CD4-positive, CD25-positive, alpha-beta regulatory T cell (primary cell): ENCODE measurements at regions not wholly inside any gene's neighbourhood (a gene's known extent, or its start where the extent isn't known, plus 50 kb on each side); places are given as distances from the start of the nearest gene placed in this dataset.
"Not testable (repeated sequence)": the region's sequence is repeated elsewhere in the genome, so short reads cannot be mapped to it uniquely, and the experiment has no call there.

Experiments
- ATAC-seq, 2 donors: fragments of 150-1000 bp; cut with Tn5 transposase; one replicate each; pipeline ENCODE4 v1.10.0; 2021; ENCODE audit warnings: low read depth in 2 of 2, moderate number of reproducible peaks in 2 of 2, moderate library complexity in 1 of 2
- DNase-seq, 3 donors: peaks; one replicate each; pipeline versions ENCODE4 v3.0.0 to v3.0.0-alpha.2; 2012 to 2022; ENCODE audit warnings: mixed read lengths in 1 of 3
- H3K27ac ChIP-seq: one replicate; pipeline ENCODE4 v1.7.0; 2013; ENCODE audit warnings: mild to moderate bottlenecking, low read length; ENCODE audit not compliant: insufficient read depth, poor library complexity, severe bottlenecking
- H3K27me3 ChIP-seq: one replicate; pipeline ENCODE4 v1.7.0; 2013; ENCODE audit warnings: low read length; ENCODE audit not compliant: control insufficient read depth, insufficient read depth
- H3K36me3 ChIP-seq: one replicate; pipeline ENCODE4 v1.7.0; 2013; ENCODE audit warnings: mild to moderate bottlenecking, low read length, moderate library complexity; ENCODE audit not compliant: control insufficient read depth, insufficient read depth
- H3K4me1 ChIP-seq: 2 replicates; pipeline ENCODE4 v1.7.0; 2013; ENCODE audit warnings: mild to moderate bottlenecking, low read length; ENCODE audit not compliant: insufficient read depth, control insufficient read depth, poor library complexity, severe bottlenecking
- H3K4me3 ChIP-seq: one replicate; pipeline ENCODE4 v1.7.0; 2013; ENCODE audit warnings: low read depth, mild to moderate bottlenecking, low read length, moderate library complexity
- H3K9me3 ChIP-seq, 2 experiments: 1 replicate in 1 of 2; 2 replicates in 1 of 2; pipeline ENCODE4 v1.7.0; 2013; ENCODE audit warnings: low read length in 2 of 2, mild to moderate bottlenecking in 1 of 2, moderate library complexity in 1 of 2; ENCODE audit not compliant: control insufficient read depth in 2 of 2
- H3K27ac Mint-ChIP-seq, 3 donors: one replicate each; pipeline ENCODE4 v1.8.0; 2020 to 2022; ENCODE audit warnings: mild to moderate bottlenecking in 3 of 3, mixed read lengths in 3 of 3, moderate library complexity in 2 of 3
- H3K27me3 Mint-ChIP-seq: one replicate; pipeline ENCODE4 v1.8.0; 2022; ENCODE audit warnings: mild to moderate bottlenecking, mixed read lengths
- H3K36me3 Mint-ChIP-seq: one replicate; pipeline ENCODE4 v1.8.0; 2020; ENCODE audit warnings: mixed read lengths
- H3K4me1 Mint-ChIP-seq, 4 donors: one replicate each; pipeline ENCODE4 v1.8.0; 2020 to 2022; ENCODE audit warnings: mixed read lengths in 4 of 4, mild to moderate bottlenecking in 1 of 4
- H3K4me3 Mint-ChIP-seq, 4 donors: one replicate each; pipeline ENCODE4 v1.8.0; 2020 to 2022; ENCODE audit warnings: mild to moderate bottlenecking in 4 of 4, mixed read lengths in 4 of 4, moderate library complexity in 3 of 4
- H3K9me3 Mint-ChIP-seq, 7 donors: one replicate each; pipeline ENCODE4 v1.8.0; 2020 to 2022; ENCODE audit warnings: mixed read lengths in 7 of 7, mild to moderate bottlenecking in 3 of 7, moderate library complexity in 2 of 7

DNA sequence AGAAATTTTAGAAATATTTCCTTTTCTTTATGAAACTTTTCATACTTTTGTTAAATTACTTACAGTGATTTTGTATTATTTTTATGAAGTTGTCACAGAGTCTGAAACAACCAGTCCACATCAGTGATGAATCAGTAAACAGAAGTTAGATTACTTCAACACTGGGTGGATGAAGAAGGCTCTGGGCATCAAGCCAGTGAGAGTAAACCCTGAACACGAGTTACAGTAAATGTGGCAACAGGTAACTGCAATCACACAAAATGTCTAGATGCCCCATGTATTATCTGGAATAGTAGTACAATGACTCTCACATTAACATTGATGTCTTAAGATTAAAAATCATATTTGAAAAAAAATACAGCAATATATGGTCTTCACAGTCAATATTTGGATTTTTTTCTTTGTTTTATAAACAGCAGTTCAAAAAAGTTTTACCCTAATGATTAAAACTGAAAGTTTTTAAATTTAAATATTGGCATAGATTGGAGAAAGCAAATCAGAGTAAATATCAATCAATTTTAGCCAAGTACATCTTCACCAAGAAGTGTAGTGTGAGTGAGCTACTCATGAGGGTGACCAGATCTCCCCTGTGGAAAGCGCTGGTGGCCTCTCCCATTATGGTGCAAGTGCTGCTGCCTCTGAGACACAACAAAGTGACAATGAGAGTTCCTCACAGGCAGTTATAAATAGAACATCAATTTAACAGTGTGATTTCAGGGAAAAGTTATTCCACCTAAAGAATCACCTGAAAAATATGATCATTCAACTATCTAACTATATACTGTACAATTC is 63.2 kb upstream of the UGT2B7 start:
- Histone ChIP-seq H3K27ac (no peak overlapping the region), H3K4me3 (no peak overlapping the region), H3K9me3 (no peaks in the 10 kb centered on the region), H3K27me3 (no peaks in the 10 kb centered on the region), H3K36me3 (no peaks in the 10 kb centered on the region), H3K4me1 (no peaks in the 10 kb centered on the region)
- Mint-ChIP-seq H3K36me3 (no peaks in the 10 kb centered on the region), H3K9me3 (peaks cover 0 to 6% (median 3%) of the 10 kb centered on the region in 7 donors), H3K4me3 (no peak overlapping the region), H3K27me3 (no peaks in the 10 kb centered on the region), H3K27ac (no peak overlapping the region), H3K4me1 (no peaks in the 10 kb centered on the region)
- no peak for DNase-seq
- no peak for ATAC-seq

DNA sequence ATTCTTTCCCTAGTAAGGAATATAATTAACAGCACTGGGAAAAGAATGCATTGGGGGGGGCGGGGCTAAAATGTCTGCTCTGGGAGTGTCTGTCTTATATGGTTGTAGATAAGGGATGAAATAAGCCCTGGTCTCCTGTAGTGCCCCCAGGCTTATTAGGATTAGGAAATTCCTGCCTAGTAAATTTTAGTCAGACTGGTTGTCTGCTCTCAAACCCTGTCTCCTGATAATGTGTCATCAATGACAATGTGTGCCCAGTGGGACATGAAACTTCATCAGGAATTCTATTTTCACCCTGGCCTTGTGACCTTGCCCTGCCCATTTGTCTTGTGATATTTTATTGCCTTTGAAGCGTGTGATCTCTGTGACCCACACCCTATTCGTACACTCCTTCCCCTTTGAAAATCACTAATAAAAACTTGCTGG is 61.9 kb upstream of the UGT2B7 start:
- not testable (repeated sequence) for H3K36me3 Mint-ChIP-seq, H3K4me3 Mint-ChIP-seq

DNA sequence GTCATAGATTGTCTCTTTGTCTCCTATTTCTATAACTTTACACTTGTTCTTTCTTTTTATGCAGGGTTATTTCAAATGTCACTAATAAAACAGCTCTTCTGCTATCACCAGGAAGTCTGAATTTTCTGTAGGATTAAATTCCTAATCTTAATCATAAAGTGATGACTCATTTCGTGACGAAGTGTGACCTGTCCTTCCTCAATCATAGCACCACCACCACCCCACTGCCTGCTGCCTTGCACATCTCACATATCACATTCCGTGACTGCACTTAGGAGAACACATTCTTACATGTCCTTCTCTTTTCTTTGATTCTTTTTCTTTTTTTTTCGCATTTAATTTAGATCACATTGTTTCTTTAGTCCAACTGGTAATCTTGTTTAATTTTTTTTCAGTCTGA is 57.7 kb upstream of the UGT2B7 start:
- no peaks in the 10 kb centered on the region for H3K4me1 ChIP-seq
- H3K36me3 ChIP-seq, result no peaks in the 10 kb centered on the region
- Mint-ChIP-seq H3K27ac (no peak overlapping the region), H3K4me3 (no peak overlapping the region), H3K4me1 (peaks cover 0 to 4% (median 0%) of the 10 kb centered on the region in 4 donors), H3K27me3 (no peaks in the 10 kb centered on the region), H3K36me3 (no peaks in the 10 kb centered on the region), H3K9me3 (peaks cover 0 to 10% (median 3%) of the 10 kb centered on the region in 7 donors)
- no peaks in the 10 kb centered on the region for H3K9me3 ChIP-seq
- no peak for DNase-seq
- H3K27ac ChIP-seq, result no peak overlapping the region
- no peaks in the 10 kb centered on the region for H3K27me3 ChIP-seq
- no peak for ATAC-seq
- H3K4me3 ChIP-seq, result no peak overlapping the region

More for the DNA sequence above, 61.9 kb upstream of the UGT2B7 start:
- DNase-seq, ATAC-seq, H3K4me3 ChIP-seq, H3K9me3 ChIP-seq, H3K4me1 ChIP-seq, H3K9me3 Mint-ChIP-seq, H3K27ac ChIP-seq, H3K27ac Mint-ChIP-seq, H3K36me3 ChIP-seq, H3K27me3 ChIP-seq, H3K27me3 Mint-ChIP-seq, H3K4me1 Mint-ChIP-seq: not testable (repeated sequence)

DNA sequence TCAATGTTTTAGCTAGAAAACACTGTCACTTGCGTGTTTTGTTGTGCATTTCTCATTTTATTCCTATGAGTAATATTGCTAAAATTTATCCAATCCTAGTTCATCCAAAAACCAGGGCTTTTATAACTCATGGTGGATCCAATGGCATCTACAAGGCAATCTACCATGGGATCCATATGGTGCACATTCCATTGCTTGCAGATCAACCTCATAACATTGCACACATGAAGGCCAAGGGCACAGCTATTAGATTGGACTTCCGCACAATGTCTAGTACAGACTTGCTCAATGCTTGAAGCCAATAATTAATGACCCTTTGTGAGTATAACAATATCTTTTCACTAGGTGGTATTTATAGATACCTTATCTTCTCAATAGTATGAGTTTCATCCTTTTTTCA is 57.2 kb upstream of the UGT2B7 start:
- Mint-ChIP-seq H3K4me3 (no peak overlapping the region), H3K9me3 (peaks cover 0 to 10% (median 3%) of the 10 kb centered on the region in 7 donors), H3K27me3 (no peaks in the 10 kb centered on the region), H3K27ac (no peak overlapping the region), H3K4me1 (peaks cover 0 to 4% (median 0%) of the 10 kb centered on the region in 4 donors), H3K36me3 (no peaks in the 10 kb centered on the region)
- H3K9me3 ChIP-seq, result no peaks in the 10 kb centered on the region
- ATAC-seq, result no peak
- H3K4me1 ChIP-seq, result no peaks in the 10 kb centered on the region
- H3K27me3 ChIP-seq, result no peaks in the 10 kb centered on the region
- no peak overlapping the region for H3K27ac ChIP-seq
- no peak for DNase-seq
- no peak overlapping the region for H3K4me3 ChIP-seq
- H3K36me3 ChIP-seq, result no peaks in the 10 kb centered on the region

DNA sequence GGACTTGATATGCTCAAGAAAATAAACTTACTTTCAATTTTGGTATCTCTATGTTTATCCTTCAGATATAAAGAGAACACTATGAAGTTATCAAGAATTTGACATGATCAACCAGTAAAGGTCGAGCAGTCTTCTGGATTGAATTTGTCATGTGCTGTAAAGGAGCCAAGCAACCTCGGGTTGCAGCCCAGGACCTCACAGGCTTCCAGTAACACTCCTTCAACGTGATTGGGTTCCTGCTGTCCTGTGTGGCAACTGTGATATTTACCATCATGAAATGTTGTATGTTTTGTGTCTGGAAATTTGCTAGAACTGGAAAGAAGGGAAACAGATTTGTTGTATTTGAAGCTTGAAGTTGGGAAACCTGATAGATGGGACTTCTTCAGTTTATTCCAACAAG is 52.0 kb upstream of the UGT2B7 start:
- peaks cover 0 to 4% (median 0%) of the 10 kb centered on the region in 7 donors for H3K9me3 Mint-ChIP-seq
- Histone ChIP-seq H3K27ac (no peak overlapping the region), H3K4me3 (no peak overlapping the region), H3K36me3 (no peaks in the 10 kb centered on the region), H3K9me3 (no peaks in the 10 kb centered on the region), H3K27me3 (no peaks in the 10 kb centered on the region), H3K4me1 (no peaks in the 10 kb centered on the region)
- DNase-seq (no peak), ATAC-seq (no peak)
- no peaks in the 10 kb centered on the region for H3K27me3 Mint-ChIP-seq
- H3K4me1 Mint-ChIP-seq, result peaks cover 0 to 4% (median 0%) of the 10 kb centered on the region in 4 donors
- no peak overlapping the region for H3K4me3 Mint-ChIP-seq
- H3K27ac Mint-ChIP-seq, result no peak overlapping the region
- H3K36me3 Mint-ChIP-seq, result no peaks in the 10 kb centered on the region
